HG02973 (cell line): ENCODE measurements at regions not wholly inside any gene's neighbourhood (a gene's known extent, or its start where the extent isn't known, plus 50 kb on each side); places are given as distances from the start of the nearest gene placed in this dataset.

ENCODE experiments used
- ATAC-seq: cut with Tn5 transposase; IDR thresholded peaks from one replicate; pipeline ENCODE4 v1.9.1; 2021; ENCODE audit warnings: moderate library complexity; ENCODE audit not compliant: unreplicated experiment

GRCh38 chr5:135220394-135221186 is 178.4 kb downstream of the MACROH2A1 start:
- ATAC-seq, result no peak

- no peak for ATAC-seq
Observed at GRCh38 chr5:135219868-135220267, 179.2 kb downstream of the MACROH2A1 start.

GRCh38 chr5:135218790-135219568 is 180.1 kb downstream of the MACROH2A1 start:
- ATAC-seq, result no peak

GRCh38 chr5:135218486-135218755 is 180.6 kb downstream of the MACROH2A1 start:
- no peak for ATAC-seq

GRCh38 chr5:135217669-135218485 is 181.2 kb downstream of the MACROH2A1 start:
- ATAC-seq, result no peak

GRCh38 chr5:135216471-135217343 is 182.3 kb downstream of the MACROH2A1 start:
- no peak for ATAC-seq

GRCh38 chr5:135215617-135216470 is 181.8 kb upstream of the PITX1 start:
- no peak for ATAC-seq

- ATAC-seq, result no peak
Observed at GRCh38 chr5:135214897-135215616, 181.0 kb upstream of the PITX1 start.

- no peak for ATAC-seq
Observed at GRCh38 chr5:135213466-135214239, 179.6 kb upstream of the PITX1 start.

GRCh38 chr5:135213027-135213386 is 179.0 kb upstream of the PITX1 start:
- no peak for ATAC-seq

GRCh38 chr5:135212361-135213026 is 178.5 kb upstream of the PITX1 start:
- ATAC-seq, result no peak

GRCh38 chr5:135211791-135212190 is 177.8 kb upstream of the PITX1 start:
- no peak for ATAC-seq

GRCh38 chr5:135211083-135211790 is 177.2 kb upstream of the PITX1 start:
- ATAC-seq, result no peak

GRCh38 chr5:135210286-135211055 is 176.4 kb upstream of the PITX1 start:
- no peak for ATAC-seq

GRCh38 chr5:135208903-135209721 is 175.1 kb upstream of the PITX1 start:
- ATAC-seq, result no peak

GRCh38 chr5:135208555-135208902 is 174.5 kb upstream of the PITX1 start:
- no peak for ATAC-seq
